Activated CD4-positive, alpha-beta memory T cell treated with anti-CD3 and anti-CD28 coated beads for 36 hours (primary cell): ENCODE measurements at regions not wholly inside any gene's neighbourhood (a gene's known extent, or its start where the extent isn't known, plus 50 kb on each side); places are given as distances from the start of the nearest gene placed in this dataset.

Experiments used
- CTCF ChIA-PET: fragments of 350-600 bp; sonication (Branson Sonifier 250); formaldehyde crosslinking; loops from one replicate; lab custom pipeline; 2021; ENCODE audit warnings: antibody characterized with exemption, inconsistent platforms; lab: Charles Lee
- POLR2A ChIA-PET: fragments of 350-600 bp; sonication (Branson Sonifier 250); formaldehyde crosslinking; loops from one replicate; lab custom pipeline; 2021; ENCODE audit warnings: antibody characterized with exemption; lab: Charles Lee
- DNase-seq: peaks from one replicate; pipeline ENCODE4 v3.0.0-alpha.2; 2020
- H3K27ac Mint-ChIP-seq: one replicate; pipeline ENCODE4 v1.8.0; 2021; ENCODE audit warnings: mixed read lengths
- H3K27me3 Mint-ChIP-seq: one replicate; pipeline ENCODE4 v1.8.0; 2021; ENCODE audit warnings: mixed read lengths
- H3K36me3 Mint-ChIP-seq: one replicate; pipeline ENCODE4 v1.8.0; 2021; ENCODE audit warnings: mixed read lengths
- H3K4me1 Mint-ChIP-seq: one replicate; pipeline ENCODE4 v1.8.0; 2021; ENCODE audit warnings: low read depth, mixed read lengths
- H3K4me3 Mint-ChIP-seq: one replicate; pipeline ENCODE4 v1.8.0; 2021; ENCODE audit warnings: mild to moderate bottlenecking, mixed read lengths
- H3K9me3 Mint-ChIP-seq: one replicate; pipeline ENCODE4 v1.8.0; 2021; ENCODE audit warnings: mixed read lengths
- intact Hi-C: fragments of 100-400 bp; cut with micrococcal nuclease; formaldehyde crosslinking; loops from one replicate; pipeline ENCODE4 v1.15.1; 2023

DNA sequence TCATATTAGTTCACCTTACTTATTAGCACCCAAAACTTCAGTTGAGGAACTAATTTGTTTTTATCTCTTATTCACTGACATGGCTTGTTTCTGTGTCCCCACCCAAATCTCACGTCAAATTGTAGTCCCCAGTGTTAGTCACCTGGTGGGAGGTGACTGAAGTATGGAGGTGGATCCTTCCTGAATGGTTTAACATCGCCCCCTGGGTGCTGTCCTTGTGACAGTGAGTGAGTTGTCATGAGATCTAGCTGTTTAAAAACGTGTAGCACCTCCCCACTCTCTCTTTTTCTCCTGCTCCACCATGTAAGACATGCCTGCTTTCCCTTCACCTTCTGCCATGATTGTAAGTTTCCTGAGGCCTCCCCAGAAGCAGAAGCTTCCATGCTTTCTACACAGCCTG, 75.0 kb upstream of the HECTD2 start:
- DNase-seq: peak; percentile 24
- ChIA-PET CTCF (interaction anchor here (1.4 kb wide), 1 partner anchor 36 kb away, joined by 5 read pairs; no protein-coding TSS in a partner anchor), POLR2A (no interaction called here)
- Mint-ChIP-seq H3K27me3 (peaks cover 11% of the 10 kb centered on the region), H3K36me3 (no peaks in the 10 kb centered on the region), H3K4me3 (no peak overlapping the region), H3K4me1 (no peaks in the 10 kb centered on the region), H3K9me3 (no peaks in the 10 kb centered on the region), H3K27ac (no peak overlapping the region)
- intact Hi-C loops: no loop called here

DNA sequence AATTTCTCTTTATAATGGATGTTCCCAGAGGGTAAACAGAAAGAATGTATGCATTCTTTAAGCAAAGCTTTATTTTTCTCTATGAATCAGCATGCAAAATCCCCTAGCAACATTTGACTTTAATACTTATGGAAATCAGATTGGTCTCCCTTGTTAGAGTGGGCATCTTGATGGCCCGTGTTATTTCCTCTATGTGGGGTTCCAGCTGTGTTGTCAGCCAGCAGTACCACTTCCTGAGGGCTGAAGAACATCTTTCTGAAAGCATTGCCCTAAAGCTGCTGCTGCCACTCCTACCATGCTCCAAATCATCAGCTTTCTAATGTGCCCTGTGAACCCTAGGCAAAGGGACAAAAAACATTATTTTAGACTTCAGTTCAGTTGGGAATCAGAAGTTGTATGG, 70.4 kb upstream of the HECTD2 start:
- POLR2A ChIA-PET: no interaction called here
- no peak for DNase-seq
- no peaks in the 10 kb centered on the region for H3K4me1 Mint-ChIP-seq
- H3K9me3 Mint-ChIP-seq: no peaks in the 10 kb centered on the region
- CTCF ChIA-PET: no interaction called here
- H3K36me3 Mint-ChIP-seq: no peaks in the 10 kb centered on the region
- H3K4me3 Mint-ChIP-seq: no peak overlapping the region
- H3K27ac Mint-ChIP-seq: no peak overlapping the region
- H3K27me3 Mint-ChIP-seq: peaks cover 4% of the 10 kb centered on the region
- intact Hi-C loops: no loop called here

DNA sequence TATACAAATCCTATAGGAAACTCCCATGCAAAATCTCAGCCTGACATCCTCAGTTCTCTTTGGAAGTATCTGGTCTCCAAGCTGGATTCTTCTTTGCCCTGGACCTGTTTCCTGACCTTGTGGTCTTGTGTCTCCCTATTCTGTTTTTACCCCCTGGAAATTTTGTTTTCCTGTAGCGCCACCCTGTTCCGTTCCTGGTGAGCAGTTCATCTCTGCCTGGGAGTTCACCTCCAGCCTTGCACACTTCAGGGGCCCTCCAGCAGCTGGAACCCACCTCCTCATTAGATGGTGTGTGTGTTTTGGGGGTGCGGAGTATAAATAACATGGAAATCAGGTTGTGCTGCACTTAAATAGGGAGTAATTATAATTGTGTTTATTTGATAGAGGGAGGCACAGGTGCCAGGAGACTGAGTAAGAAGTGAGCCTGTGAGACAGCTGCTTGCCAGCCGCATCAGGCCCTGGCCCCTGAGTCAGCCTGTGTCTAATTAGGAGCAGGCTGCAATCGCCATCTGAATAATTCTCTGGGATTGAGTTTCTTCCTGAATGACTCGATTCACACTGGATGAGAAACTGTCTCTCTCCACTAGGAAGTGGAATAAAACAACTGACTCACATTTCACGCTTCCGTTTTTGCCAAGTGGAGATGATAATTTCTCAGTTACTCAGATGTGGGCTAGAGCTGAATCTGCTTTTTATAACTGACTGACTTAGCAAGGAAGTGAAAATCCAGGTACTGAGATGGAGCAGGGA, 69.4 kb upstream of the HECTD2 start:
- no peaks in the 10 kb centered on the region for H3K9me3 Mint-ChIP-seq
- CTCF ChIA-PET: interaction anchor here (1.2 kb wide), 1 partner anchor 14 kb away, joined by 3 read pairs; no protein-coding TSS in a partner anchor

DNA sequence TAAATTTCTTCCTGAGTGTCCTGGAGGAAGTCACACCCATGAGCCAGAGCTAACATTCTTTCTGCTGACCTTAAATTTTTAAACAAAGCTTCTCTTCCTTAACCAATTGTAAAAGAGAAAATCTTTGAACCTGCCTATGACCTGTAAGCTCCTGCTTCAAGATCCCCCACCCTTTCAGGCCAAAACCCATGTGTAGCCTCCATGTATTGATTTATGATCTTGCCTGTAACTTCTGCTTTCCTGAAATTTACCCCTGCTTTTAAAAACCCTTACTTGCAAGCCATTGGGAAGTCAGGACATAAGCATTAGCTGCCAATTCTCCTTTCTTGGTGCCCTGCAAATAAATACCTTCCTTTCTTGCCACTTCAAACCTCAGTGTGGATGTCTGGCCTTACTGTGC, 68.5 kb upstream of the HECTD2 start:
- CTCF ChIA-PET: interaction anchor here (1.2 kb wide), 1 partner anchor 13 kb away, joined by 3 read pairs; no protein-coding TSS in a partner anchor
- POLR2A ChIA-PET: no interaction called here

More for the DNA sequence above, 69.4 kb upstream of the HECTD2 start:
- peak; percentile 23 for DNase-seq
- Mint-ChIP-seq H3K4me1 (no peaks in the 10 kb centered on the region), H3K27me3 (no peaks in the 10 kb centered on the region), H3K27ac (no peak overlapping the region), H3K4me3 (no peak overlapping the region), H3K36me3 (no peaks in the 10 kb centered on the region)
- POLR2A ChIA-PET: no interaction called here
- intact Hi-C loops: no loop called here

GRCh38 chr10:91343010-91343409, 67.1 kb upstream of the HECTD2 start:
- POLR2A ChIA-PET: no interaction called here
- intact Hi-C loops: no loop called here
- Mint-ChIP-seq H3K9me3 (no peaks in the 10 kb centered on the region), H3K27ac (no peak overlapping the region), H3K27me3 (no peaks in the 10 kb centered on the region), H3K4me3 (no peak overlapping the region), H3K4me1 (no peaks in the 10 kb centered on the region), H3K36me3 (no peaks in the 10 kb centered on the region)
- DNase-seq: no peak
- CTCF ChIA-PET: no interaction called here

More for the DNA sequence above, 68.5 kb upstream of the HECTD2 start:
- Mint-ChIP-seq H3K4me1 (no peaks in the 10 kb centered on the region), H3K27me3 (no peaks in the 10 kb centered on the region), H3K27ac (no peak overlapping the region), H3K36me3 (no peaks in the 10 kb centered on the region), H3K9me3 (no peaks in the 10 kb centered on the region), H3K4me3 (no peak overlapping the region)
- no peak for DNase-seq
- intact Hi-C loops: no loop called here

DNA sequence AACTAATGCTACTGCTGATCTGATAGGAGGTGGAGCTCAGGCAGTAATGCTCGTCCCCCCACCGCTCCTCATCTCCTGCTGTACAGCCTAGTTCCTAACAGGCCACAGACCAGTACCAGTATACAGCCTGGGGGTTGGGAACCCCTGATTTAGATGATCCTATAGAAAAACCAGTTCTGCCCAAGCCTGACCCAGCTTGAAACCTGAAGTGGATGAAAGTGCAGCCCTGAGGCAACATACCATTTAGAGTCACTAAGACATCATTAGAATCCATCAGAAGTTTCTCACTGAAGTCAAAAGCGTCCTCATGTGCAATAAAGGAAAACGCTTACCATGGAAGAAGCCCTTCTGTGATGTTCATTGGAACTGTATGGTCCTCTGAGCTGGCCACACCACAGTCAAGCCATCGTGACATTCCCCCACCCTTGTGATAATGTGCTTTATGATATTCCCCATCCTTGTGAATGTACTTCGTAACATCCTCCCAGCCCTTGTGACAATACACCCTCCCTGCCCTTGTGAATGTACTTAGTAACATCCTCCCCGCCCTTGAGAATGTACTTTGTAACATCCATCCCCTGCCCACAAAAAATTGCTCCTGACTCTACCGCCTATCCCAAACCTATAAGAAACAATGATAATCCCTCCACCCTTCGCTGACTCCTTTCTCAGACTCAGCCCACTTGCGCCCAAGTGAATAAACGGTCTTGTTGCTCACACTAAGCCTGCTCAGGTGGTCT, 65.9 kb upstream of the HECTD2 start:
- DNase-seq: no peak
- Mint-ChIP-seq H3K27me3 (no peaks in the 10 kb centered on the region), H3K9me3 (no peaks in the 10 kb centered on the region), H3K27ac (no peak overlapping the region), H3K4me3 (no peak overlapping the region), H3K36me3 (no peaks in the 10 kb centered on the region), H3K4me1 (no peaks in the 10 kb centered on the region)
- ChIA-PET POLR2A (no interaction called here), CTCF (interaction anchor here (0.9 kb wide), 1 partner anchor 46 kb away, joined by 3 read pairs; no protein-coding TSS in a partner anchor)
- intact Hi-C loops: no loop called here

- Mint-ChIP-seq H3K36me3 (no peaks in the 10 kb centered on the region), H3K4me1 (no peaks in the 10 kb centered on the region), H3K27ac (no peak overlapping the region), H3K4me3 (no peak overlapping the region), H3K9me3 (no peaks in the 10 kb centered on the region), H3K27me3 (no peaks in the 10 kb centered on the region)
- DNase-seq: no peak
- intact Hi-C loops: no loop called here
- POLR2A ChIA-PET: no interaction called here
- CTCF ChIA-PET: no interaction called here
Measured at GRCh38 chr10:91345716-91346115, 64.4 kb upstream of the HECTD2 start.

- CTCF ChIA-PET: no interaction called here
- no peak overlapping the region for H3K27ac Mint-ChIP-seq
- H3K4me1 Mint-ChIP-seq: no peaks in the 10 kb centered on the region
- intact Hi-C loops: no loop called here
- POLR2A ChIA-PET: no interaction called here
- H3K36me3 Mint-ChIP-seq: no peaks in the 10 kb centered on the region
- H3K27me3 Mint-ChIP-seq: no peaks in the 10 kb centered on the region
- H3K9me3 Mint-ChIP-seq: no peaks in the 10 kb centered on the region
- no peak overlapping the region for H3K4me3 Mint-ChIP-seq
- DNase-seq: no peak
Measured at GRCh38 chr10:91347529-91347928, 62.6 kb upstream of the HECTD2 start.

- Mint-ChIP-seq H3K27ac (no peak overlapping the region), H3K4me3 (no peak overlapping the region), H3K27me3 (peaks cover 2% of the 10 kb centered on the region), H3K9me3 (peaks cover 2% of the 10 kb centered on the region), H3K4me1 (no peaks in the 10 kb centered on the region), H3K36me3 (no peaks in the 10 kb centered on the region)
- no peak for DNase-seq
- CTCF ChIA-PET: no interaction called here
- intact Hi-C loops: no loop called here
- POLR2A ChIA-PET: interaction anchor here (0.7 kb wide), 1 partner anchor 776 kb away, joined by 3 read pairs; no protein-coding TSS in a partner anchor
Measured at GRCh38 chr10:91349381-91349780, 60.8 kb upstream of the HECTD2 start.

- intact Hi-C loops: no loop called here
- Mint-ChIP-seq H3K9me3 (peaks cover 2% of the 10 kb centered on the region), H3K27ac (no peak overlapping the region), H3K4me1 (no peaks in the 10 kb centered on the region), H3K4me3 (no peak overlapping the region), H3K27me3 (peaks cover 2% of the 10 kb centered on the region), H3K36me3 (no peaks in the 10 kb centered on the region)
- DNase-seq: no peak
- POLR2A ChIA-PET: no interaction called here
- CTCF ChIA-PET: interaction anchor here (0.9 kb wide), 1 partner anchor 100 kb away, joined by 3 read pairs; no protein-coding TSS in a partner anchor
Measured at GRCh38 chr10:91350651-91351081, 59.5 kb upstream of the HECTD2 start.

- ChIA-PET CTCF (no interaction called here), POLR2A (no interaction called here)
- no peak for DNase-seq
- H3K27ac Mint-ChIP-seq: no peak overlapping the region
- peaks cover 2% of the 10 kb centered on the region for H3K9me3 Mint-ChIP-seq
- intact Hi-C loops: no loop called here
- H3K4me1 Mint-ChIP-seq: no peaks in the 10 kb centered on the region
- H3K4me3 Mint-ChIP-seq: no peak overlapping the region
- H3K27me3 Mint-ChIP-seq: peaks cover 11% of the 10 kb centered on the region
- H3K36me3 Mint-ChIP-seq: no peaks in the 10 kb centered on the region
Measured at GRCh38 chr10:91352760-91353159, 57.4 kb upstream of the HECTD2 start.
